CD4-positive, alpha-beta T cell treated with Interleukin-6 at 100 ng/mL for 8 hours (primary cell): ENCODE measurements at regions not wholly inside any gene's neighbourhood (a gene's known extent, or its start where the extent isn't known, plus 50 kb on each side); places are given as distances from the start of the nearest gene placed in this dataset.

Experiments
- DNase-seq: peaks from one replicate; pipeline ENCODE4 v3.0.0-alpha.2; 2020; ENCODE audit warnings: mixed read lengths, low spot score

DNA sequence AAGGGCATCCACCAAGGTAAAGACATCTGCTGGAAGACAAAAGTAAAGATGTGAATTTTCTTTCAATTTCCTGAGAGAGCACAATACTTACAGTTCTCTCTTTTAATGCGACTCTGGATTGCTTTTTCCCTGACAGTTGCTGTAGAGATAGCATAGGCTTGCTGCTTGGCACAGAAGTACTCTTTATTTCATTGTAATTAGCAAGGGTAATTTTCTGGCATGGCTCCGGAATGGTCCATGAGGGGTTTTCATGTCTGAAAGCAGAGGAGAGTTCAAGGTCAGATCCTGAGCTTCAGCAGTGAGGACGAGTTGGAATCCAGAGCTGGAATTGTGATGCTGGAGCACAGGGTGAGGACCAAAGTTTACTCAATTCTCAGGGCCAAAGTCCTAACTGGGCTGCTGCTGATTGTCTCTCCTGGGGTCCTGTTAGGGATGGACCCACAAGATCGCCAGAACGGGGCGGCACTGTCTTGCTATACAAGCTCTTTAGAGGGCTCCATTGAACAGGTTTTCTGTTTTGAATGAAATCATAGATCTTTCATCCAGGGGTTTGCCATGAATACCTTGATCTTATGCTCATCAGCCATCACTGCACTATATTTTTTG lies 190.0 kb upstream of the MKI67 start:
- DNase-seq = no peak

DNA sequence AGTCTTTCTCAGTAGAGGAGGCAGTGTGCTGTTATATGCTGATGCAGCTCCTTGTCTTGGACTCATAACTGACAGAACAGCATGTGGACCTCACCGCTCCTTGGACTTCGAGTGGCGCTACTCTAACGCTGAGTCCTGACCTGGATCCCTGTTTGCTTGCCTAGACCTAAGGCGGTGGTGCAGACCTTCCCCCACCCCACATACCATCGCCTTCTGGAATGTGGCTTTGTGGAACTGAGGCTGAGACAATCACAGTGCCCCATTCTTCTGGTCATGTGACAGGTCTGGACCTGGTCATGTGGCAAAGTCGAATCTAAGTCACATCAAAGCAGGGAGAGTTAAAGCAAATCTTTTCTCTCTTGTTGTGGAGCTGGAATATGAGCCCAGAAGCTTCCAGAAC lies 190.7 kb upstream of the MKI67 start:
- DNase-seq = no peak

DNA sequence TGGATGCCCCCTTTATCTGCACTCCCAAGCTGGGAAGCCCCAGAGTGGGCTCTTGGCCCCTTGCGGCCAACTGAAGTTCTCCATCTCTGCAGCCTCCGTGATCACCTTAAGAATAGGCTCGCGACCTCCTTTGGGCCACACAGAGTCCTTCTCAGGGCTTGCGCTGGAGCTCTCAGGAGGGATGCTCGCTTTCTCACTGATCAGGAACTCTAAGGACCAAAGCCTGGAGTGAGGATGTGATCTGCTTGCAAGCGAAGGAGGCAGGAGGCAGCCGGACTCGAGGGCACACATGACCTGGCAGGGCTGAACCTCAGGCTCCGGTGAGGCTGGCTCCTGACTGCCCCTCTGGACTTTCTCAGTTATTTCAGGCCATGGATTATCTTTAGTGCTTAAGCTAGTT lies 192.1 kb upstream of the MKI67 start:
- no peak for DNase-seq

DNA sequence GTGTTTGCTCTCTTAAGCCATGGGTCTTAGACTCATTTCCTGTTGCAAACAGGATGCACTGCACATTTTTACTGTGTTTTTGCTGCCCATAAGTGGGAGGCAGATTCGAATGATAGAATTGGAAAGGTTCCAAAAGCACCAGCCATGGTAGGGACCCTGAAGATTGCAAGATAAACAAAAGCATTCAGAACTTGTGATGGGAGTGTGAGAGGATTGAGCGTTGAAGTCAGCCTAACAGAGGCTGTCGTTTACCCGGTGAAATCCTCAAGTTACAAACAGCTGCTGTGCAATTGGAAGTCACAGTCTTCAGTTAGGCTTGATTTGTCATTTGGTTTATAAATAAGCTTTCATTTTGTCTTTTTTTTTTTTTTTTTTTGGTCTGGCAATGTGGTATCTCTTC lies 192.7 kb upstream of the MKI67 start:
- DNase-seq = no peak

DNA sequence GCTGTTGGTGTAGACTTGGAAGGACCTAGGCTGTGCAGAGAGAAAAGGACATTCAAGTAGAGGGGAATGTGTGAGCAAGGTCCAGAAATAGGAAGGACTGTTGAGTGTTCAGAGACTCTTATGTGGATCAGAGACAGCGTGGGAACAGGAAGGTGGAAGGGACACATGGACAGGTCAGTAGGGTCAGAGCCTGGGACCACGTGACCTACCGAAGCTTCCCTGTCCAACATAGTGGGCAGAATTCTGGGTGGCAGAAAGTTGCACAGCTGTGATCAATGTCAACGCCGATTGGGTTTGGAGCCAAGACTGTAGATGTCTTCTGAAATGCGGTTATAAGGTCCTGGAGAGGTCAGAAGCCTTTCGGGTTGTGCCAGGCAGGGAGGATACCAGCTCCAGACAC lies 195.9 kb upstream of the MKI67 start:
- DNase-seq = no peak

DNA sequence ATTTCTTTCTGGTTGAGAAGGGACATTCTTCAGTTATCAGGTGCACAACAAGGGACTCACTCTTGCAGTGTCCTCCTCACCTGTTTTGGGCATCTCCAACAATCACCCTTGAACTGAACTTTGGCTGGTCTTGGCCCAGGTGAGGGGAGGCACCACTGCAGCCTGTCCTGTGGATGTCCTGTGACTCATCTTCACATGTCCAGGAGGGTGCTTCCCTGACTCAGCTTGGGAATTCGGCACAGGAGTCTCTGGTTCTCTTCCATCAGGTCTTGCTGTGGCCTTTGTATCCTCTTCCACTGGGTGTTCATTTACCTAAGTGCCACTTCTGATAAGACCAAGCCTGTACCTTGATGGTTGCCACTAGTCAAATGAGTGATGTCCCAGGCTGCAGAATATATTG lies 196.7 kb upstream of the MKI67 start:
- DNase-seq = no peak

DNA sequence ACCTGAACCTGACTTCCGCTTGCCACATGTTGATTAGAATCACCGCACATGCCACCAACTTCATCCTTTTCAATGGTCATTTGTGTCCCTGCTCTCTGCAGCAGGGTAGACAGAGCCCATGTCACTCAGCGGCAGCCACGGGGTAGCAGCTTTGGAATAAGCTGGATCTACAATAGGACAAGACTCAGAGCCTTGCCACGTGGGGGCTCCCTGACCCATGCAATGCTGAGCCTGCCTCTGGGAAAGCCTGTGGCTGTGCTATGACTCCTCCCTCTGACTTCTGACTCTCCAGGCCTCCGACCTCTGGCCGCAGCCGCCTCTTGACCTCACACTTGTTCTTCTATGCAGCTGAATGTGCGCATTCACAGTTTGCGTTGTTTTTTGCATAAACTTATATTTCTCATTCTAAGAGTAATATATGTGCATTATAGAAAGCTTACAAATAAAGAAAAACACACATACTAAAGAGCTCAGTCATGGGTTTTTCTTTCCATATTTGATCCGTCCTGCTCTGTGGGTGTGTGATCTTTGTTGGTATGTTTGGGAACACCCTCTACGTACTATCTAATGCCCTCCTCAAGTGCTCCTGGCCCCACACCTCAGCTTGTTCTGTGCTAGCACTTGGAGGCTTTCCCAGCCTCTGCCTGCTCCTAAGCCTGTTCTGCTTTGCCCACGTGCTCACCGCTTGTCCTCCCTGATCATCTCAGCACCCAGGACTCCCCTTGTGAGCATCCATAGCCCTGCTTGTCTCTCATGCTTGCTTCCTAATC lies 198.0 kb upstream of the MKI67 start:
- DNase-seq = no peak

DNA sequence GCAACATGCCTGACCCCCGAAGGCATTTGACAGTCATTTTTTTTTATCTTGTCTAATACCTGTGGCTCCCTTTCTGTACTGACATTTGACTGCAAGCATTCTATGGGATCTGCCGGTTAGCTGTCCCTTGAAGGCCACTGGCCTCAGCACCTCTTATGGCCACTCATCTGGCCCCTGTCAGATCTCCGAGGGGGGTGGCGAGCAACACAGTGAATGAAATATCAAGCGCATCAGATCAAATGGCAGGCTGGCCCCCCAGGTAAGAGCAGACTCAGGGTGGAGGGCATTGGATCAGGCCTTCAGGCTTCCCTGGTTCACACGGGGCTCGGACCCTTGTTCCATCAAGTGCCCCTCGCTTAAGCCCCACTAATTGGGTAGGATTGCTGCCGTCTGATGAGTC lies 199.6 kb upstream of the MKI67 start:
- no peak for DNase-seq

DNA sequence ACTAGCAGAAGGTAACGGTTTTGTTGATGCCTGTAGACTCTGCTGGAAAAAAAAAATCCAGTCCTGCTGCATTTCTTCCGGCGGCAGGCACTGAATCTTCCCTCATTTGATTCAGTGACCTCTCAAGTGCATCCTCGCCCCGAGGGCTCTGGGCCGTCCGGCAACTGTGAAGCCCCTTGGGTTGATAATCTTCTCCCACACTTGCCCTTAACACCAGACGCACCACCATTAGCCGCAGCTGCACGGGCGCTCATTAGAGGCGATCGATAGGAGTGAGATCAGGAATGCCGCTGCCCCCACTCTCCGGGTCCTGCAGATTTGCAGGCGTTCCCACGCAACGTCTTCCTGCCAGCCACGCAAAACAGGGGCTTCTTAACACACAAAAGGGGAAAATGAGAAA lies 200.0 kb upstream of the MKI67 start:
- no peak for DNase-seq

DNA sequence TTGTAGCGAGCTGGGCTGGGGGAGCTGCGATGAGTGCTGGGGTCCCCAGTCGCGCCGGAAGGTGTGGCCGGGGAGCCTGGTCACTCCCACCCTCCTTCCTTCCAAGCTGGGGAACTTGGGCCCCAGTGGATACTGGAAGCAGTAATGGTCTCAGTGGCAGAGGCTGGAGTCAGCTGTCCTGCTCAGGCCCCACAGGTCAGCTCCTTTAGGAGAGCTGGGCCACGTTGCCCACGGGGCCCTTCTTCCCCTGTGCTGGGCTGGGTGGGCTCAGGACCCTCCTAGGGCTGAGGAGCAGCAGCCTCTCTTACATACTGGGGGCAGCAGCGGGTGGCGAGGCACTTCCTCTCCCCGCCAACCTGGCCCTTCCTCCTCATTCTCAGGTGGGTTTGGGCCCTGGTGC lies 200.6 kb upstream of the MKI67 start:
- DNase-seq = no peak

DNA sequence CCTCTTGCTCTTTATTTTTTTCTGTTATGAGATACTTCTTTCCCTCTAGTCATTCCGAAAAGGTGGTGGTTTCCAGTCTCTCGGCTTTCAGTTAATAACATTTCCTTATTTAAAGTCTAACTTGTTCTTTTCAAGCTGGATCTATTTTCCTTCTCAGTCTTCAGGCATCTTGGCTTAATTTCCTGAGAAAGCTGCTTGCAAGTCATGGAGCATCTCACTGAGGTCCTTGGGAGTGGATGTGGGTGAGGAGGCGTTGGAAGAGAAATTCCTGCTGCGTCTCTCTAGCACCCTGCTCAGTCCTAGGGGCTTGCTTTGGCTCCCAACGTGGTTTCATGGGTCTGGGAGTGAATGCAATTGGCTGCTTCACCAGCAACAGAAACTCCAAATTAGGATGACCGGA lies 210.2 kb upstream of the MKI67 start:
- no peak for DNase-seq

DNA sequence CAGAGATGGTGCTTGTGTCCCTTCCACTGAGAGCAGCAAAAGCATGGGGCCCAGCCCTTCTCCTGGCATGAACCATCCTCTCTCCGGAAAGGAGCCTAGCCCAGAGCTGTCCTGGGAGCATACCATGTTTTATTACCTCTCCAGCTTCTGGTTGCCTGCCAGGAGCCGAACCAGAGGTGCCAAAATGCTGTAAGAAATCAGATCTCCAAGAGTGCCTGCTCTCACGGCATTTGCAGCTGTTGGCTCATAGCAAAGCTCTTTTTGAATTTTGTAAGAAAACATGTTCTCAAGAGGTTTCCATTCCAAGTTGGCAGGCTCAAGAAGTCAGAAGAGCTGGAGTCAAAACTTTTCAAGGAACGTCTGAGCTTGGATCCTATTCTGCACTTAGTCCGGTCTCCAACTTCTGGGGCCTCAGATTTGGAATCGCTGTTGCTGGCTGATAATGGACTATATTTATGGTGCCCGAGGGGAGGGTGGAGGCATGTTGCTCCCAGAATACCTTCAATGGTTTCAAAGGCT lies 211.7 kb upstream of the MKI67 start:
- no peak for DNase-seq

DNA sequence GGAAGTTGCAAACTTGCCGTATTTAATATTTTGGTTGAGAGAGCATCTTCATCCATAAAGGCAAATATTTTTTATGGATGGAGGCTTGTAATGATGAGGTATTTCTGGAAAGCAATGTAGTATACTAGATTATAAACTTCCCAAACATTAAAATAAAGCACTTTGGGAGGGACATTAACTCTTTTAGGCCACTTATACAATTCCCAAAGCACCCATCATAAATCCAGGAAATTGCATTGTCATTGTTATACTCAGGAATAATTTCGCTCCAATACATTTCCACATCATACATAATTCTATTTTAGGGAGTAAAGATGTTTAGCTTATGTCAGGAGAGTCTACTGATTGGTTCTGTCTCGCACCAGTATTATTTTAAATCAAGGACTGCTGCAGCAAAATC lies 212.7 kb upstream of the MKI67 start:
- DNase-seq = no peak

DNA sequence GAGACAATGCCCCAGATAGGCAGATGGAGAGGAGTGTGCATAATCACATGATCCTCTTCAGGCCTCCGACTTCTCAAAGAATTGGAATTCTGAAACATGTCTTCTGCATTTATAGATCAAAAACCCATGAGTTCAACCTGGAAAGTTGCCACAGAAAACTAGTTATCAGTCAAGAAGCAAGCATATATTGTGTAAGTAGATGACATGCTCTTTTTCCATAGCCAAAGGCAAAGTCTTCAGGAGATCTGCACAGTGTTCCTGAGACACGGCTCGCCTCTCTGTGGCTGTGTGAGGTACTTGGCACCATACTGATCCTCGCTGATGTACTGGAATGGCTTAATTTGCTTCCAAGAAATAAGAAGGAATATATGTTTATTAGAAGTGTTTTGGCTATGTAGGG lies 213.5 kb upstream of the MKI67 start:
- DNase-seq = no peak

DNA sequence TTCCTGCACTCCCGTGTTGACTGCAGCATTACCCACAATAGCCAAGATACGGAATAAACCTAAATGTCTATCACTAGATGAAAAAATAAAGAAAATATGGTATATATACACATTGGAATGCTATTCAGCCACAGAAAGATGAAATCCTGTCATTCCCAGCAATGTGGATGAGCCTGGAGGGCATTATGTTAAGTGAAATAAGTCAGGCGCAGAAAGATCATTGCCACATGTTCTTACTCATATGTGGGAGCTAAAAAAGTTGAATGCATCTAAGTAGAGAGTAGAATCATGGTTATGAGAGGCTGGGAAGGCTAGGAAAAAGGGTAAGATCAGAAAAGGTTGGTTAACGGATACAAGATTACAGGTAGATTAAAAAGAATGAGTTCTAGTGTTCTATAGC lies 219.1 kb upstream of the MKI67 start:
- no peak for DNase-seq

DNA sequence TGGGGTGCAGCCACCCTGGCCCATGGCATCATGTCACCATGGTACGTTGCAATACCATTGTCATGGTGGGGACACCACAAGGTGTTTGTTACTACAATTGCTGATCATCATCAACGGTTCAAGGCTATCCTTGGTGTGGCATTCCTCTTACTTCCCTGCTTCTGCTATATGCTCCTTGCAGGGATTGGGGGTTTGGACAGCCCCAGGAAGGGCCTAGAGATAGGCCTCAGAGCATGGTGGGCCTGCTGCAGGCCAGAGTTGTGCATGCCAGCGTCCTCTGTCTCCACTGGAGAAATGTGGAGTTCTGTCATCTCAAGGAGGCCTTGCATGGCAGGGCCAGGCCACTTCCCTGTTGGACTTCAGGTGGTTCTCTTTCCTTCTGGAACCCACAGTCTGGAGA lies 234.6 kb upstream of the MKI67 start:
- no peak for DNase-seq

DNA sequence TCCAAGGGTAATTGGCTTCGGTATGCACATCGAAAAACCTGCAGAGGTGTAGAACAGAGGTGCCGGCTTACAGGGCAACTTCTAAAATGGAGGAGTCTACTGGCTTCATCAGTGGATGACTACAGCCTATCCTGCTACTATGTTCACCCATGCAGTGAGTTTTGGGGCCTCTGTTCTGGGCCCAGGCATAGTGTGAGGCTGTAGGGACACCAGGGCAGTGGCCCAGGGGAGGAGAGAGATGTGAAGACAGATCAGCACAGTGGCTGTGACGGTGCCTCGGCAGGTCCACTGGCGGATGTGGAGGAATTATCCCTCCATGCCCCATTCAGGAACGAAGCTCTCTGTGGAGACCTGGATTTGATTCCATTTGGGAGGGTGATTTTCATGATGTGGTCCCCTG lies 235.3 kb upstream of the MKI67 start:
- DNase-seq = no peak

DNA sequence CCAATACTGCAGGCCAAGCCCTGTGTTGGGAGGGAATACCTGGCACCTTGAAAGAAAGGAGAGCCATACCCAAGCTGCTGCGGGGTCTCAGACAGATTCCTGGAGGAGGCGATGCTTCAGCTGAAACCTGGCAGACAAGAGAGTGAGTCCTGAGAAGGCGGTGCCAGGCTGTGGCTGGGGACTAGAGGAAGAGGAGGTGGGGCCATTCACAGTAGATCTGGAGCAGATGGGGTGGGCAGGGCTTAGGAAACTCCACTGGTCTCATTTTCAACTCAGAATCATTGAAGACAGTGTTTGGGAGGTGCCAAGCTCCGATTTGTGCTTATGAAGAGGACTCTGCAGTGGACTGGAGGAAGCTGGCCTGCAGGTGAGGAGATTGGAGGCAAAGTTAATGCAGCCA lies 236.3 kb upstream of the MKI67 start:
- DNase-seq = no peak

DNA sequence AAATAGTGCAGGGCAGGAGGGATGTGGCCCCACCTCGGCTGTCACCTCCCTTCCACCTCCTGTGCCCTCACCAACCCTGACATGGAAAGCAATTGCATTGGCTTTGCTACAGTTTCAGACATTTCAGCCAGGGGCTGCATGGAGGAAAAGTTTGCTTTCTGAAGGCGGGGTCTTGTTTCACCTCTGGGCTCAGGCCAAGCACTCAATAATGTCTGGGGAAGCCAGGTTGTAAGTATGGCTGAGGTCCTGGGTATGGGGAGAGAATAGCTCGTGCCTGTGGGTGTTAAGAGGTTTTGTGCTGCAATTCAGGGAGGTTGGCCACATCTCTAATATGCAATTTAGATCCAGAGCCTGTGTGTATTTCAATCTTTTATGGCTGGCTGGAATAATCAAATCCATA lies 238.4 kb upstream of the MKI67 start:
- no peak for DNase-seq

DNA sequence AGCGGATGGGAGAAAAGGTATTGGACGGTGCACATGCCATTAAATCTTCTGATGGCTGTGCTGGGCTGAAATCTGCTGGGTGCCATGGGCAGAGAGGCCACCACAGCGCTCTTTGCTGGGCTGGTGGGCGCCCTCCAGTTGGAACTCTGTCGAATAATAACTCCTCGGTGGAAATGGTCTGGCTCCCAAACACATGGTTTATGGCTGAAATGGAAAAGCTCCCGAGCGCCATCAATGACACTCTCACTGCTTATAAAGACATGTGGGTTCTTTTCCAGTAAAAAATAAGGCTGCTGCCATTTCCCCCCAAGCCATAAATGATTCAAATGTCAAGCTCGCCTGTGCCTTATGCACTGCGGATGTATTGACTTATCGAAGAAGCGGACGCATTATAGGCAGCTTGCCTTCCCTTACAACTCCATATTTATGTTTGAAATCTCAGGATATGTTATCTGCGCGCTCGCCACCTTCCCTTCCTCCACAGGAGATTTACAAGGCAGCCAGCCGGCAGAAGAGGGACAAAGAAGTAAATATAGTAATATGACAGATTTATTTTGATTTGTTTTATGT lies 239.0 kb upstream of the MKI67 start:
- no peak for DNase-seq

DNA sequence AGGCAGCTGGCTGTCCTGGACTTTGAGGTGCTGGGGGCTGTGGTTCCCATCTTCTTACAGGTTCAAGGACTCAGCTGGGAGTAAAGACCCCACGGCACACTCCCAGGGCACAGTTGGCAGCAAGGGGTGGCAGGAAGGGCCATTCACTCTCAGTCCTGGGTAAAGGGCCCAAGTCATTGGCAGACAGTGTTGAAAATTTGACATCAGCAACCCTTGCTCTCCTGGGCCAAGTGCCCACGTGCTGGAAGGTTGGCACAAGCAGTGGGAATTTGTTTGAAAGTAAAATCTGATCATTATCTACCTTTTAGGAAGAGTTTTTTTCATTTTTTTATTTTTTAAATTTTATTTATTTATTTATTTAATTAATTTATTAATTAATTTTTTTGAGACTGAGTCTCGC lies 241.6 kb upstream of the MKI67 start:
- no peak for DNase-seq

DNA sequence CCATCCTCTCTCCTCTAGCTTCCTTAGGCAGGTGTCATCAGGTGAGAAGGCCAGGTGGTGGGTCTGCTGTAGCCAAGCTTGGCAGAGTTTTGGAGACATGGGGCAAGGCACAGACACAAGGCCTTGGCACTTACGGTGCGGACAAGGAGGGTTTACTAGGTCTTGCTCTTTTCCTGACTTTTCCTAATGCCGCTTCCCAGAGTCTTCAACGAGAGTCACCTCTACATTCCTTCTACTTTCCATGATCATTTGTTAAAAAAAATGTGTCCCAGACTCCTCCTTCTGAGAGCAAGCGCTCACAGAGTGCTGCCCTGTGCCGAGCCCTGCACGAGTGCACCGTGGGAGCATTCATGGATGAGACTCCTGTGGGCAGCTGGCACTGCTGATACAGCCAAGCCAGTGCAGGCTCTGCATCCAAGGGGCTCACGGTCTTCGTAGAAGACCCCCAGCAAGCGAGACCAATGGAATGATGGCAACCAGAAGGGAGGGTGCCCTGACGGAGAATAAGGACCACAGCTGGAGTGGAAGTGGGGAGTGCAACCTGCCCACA lies 243.0 kb upstream of the MKI67 start:
- DNase-seq = no peak

DNA sequence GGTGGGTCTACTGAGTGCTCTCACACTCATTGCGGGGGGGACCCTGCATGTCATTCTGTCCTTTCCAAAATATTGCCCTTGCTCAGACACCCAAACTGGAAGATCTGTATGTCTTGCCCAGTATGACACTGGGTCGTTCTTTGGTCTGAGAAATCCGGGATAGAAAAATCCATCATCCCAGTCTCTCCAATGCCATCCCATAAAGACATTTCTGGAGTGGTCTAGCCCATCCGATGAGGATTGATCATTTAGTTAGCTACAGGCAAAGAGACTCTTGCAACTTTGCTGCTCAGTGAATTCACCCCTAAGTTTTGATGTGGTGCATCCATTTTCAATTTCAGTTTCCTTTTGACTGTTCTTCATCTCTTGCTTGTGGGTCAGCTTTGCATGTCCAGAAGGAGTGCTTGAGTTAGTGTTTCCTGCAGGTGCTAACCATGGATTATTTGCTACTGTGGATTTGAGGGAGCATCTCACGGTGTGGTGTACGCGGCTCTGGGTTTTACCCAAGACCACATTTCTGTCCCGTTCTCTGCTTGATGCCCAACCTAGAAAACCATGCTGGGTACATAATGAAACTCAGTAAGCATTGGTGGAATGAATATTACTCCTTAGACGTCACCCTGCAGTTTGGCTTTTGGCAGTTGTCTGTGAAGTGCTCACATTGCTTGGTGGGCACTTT lies 247.0 kb upstream of the MKI67 start:
- no peak for DNase-seq
